Duodenal mucosa (tissue), 2 donors: ENCODE measurements at regions not wholly inside any gene's neighbourhood (a gene's known extent, or its start where the extent isn't known, plus 50 kb on each side); places are given as distances from the start of the nearest gene placed in this dataset.

Source experiments
- H3K27ac ChIP-seq: one replicate; pipeline ENCODE4 v1.7.0; 2013; ENCODE audit warnings: low read depth, low read length
- H3K27me3 ChIP-seq, 2 donors: one replicate each; pipeline ENCODE4 v1.7.0; 2013; ENCODE audit warnings: low read length in 2 of 2, control low read depth in 1 of 2; ENCODE audit not compliant: insufficient read depth in 2 of 2, control insufficient read depth in 1 of 2
- H3K36me3 ChIP-seq, 2 donors: one replicate each; pipeline ENCODE4 v1.7.0; 2013; ENCODE audit warnings: low read length in 2 of 2, control low read depth in 1 of 2; ENCODE audit not compliant: insufficient read depth in 2 of 2, control insufficient read depth in 1 of 2
- H3K4me1 ChIP-seq, 2 donors: one replicate each; pipeline ENCODE4 v1.7.0; 2013; ENCODE audit warnings: low read length in 2 of 2, control low read depth in 1 of 2; ENCODE audit not compliant: insufficient read depth in 2 of 2, control insufficient read depth in 1 of 2
- H3K4me3 ChIP-seq, 2 donors: one replicate each; pipeline ENCODE4 v1.7.0; 2013; ENCODE audit warnings: low read length in 2 of 2, low read depth in 1 of 2
- H3K9ac ChIP-seq, 2 donors: one replicate each; pipeline ENCODE4 v1.7.0; 2013; ENCODE audit warnings: low read length in 2 of 2, low read depth in 1 of 2
- H3K9me3 ChIP-seq, 2 donors: one replicate each; pipeline ENCODE4 v1.7.0; 2013; ENCODE audit warnings: low read length in 2 of 2, control low read depth in 1 of 2; ENCODE audit not compliant: control insufficient read depth in 1 of 2

DNA sequence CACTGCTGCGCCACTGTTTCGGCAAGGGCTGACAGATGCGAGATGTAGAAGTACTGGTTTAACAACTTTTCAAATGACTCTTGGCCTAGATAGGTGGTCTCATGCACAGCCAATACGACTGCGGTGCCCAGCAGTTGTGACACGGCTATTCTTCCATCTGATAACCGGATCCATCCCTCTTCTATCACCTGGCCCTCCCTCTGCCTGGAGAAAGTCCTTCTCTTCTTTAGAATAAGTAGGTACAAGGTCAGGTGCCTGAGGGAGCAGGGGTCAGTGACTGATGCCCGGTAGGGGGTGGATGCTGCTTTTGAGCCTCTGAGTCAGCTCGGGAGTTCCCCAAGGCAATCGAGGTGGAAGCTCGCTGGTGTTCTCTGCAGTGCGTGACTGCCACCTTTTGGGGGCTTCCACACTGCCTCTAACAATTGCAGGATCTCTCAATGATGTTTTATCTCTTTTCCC is 166.8 kb upstream of the GRIK2 start:
- peaks cover 0 to 4% of the 10 kb centered on the region in 2 donors for H3K9me3 ChIP-seq
- no peaks in the 10 kb centered on the region for H3K4me1 ChIP-seq
- no peak overlapping the region for H3K9ac ChIP-seq
- no peak overlapping the region for H3K4me3 ChIP-seq
- H3K27ac ChIP-seq = no peak overlapping the region
- no peaks in the 10 kb centered on the region for H3K27me3 ChIP-seq
- H3K36me3 ChIP-seq = no peaks in the 10 kb centered on the region

DNA sequence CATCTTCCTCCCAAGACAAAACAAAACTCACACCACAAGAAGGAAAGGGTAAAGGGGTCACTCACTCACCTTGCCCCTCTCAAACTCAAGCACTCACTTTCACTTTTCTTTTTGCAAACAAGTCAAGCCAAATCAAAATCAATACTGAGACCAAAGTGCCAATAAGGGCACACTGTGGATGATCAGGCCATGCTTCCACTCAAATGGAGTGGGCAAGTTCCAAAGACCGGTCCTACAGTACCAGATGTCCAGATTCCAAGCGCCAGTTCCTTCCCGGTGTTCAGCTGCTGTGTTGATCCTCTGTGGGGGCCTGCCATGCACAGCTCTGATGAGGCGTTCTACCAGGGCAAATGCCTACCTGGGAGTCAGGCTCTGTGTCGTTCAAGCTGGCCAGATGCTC is 162.6 kb upstream of the GRIK2 start:
- no peak overlapping the region for H3K27ac ChIP-seq
- H3K9me3 ChIP-seq = peaks cover 0 to 4% of the 10 kb centered on the region in 2 donors
- no peak overlapping the region for H3K4me3 ChIP-seq
- H3K36me3 ChIP-seq = no peaks in the 10 kb centered on the region
- H3K9ac ChIP-seq = no peak overlapping the region
- H3K4me1 ChIP-seq = no peaks in the 10 kb centered on the region
- H3K27me3 ChIP-seq = no peaks in the 10 kb centered on the region

DNA sequence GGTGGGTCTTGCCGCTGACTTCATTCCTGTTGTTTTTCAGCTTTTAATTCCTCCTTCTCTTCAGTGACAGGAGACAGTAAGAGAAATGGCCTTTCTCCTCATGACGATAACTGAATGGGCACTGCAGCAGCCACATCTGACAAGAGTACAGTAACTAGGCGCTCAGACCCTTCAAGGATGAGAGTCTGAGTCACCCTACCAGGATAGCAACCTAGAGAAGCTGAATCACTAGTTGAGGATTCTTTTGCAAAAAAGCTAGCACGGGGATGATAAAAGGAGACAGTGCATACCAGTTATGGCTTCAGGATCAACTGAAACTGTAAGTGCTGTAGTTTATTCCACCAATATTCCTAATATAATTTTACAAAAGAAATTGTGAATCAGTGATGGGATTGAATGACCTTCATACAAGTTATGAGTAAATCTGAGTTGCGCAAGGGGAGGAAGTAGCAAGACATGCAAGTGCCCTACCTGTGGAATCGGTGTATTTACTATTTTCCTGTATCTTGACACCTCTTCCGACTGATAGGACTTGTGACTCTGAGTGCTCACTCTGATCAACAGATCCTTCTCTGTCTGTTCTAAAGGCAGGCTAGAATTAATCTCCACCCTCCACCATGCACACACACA is 161.8 kb upstream of the GRIK2 start:
- no peak overlapping the region for H3K27ac ChIP-seq
- peaks cover 0 to 4% of the 10 kb centered on the region in 2 donors for H3K9me3 ChIP-seq
- H3K4me3 ChIP-seq = no peak overlapping the region
- H3K36me3 ChIP-seq = no peaks in the 10 kb centered on the region
- H3K27me3 ChIP-seq = no peaks in the 10 kb centered on the region
- no peaks in the 10 kb centered on the region for H3K4me1 ChIP-seq
- no peak overlapping the region for H3K9ac ChIP-seq

DNA sequence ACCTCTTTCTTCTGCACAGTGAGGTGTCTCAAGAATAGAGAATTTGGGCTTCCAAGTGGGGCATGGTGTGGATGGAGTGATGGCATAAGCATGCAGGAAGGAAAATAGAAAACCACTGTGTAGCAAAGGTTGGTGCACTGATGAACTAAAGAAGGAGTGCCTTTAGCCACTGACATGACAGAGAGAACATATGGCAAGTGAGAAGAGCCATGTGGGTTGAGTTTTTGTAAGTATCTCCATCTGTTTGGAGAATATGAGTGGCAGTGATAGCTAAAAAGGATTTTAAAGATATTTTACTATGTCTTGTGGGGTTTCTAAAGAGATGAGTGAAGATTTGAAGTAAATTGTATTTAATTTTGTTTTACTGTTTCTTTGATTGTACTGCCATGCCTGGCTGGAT is 160.5 kb upstream of the GRIK2 start:
- no peaks in the 10 kb centered on the region for H3K9me3 ChIP-seq
- no peaks in the 10 kb centered on the region for H3K27me3 ChIP-seq
- no peak overlapping the region for H3K9ac ChIP-seq
- no peak overlapping the region for H3K4me3 ChIP-seq
- H3K36me3 ChIP-seq = no peaks in the 10 kb centered on the region
- H3K4me1 ChIP-seq = no peaks in the 10 kb centered on the region
- no peak overlapping the region for H3K27ac ChIP-seq

DNA sequence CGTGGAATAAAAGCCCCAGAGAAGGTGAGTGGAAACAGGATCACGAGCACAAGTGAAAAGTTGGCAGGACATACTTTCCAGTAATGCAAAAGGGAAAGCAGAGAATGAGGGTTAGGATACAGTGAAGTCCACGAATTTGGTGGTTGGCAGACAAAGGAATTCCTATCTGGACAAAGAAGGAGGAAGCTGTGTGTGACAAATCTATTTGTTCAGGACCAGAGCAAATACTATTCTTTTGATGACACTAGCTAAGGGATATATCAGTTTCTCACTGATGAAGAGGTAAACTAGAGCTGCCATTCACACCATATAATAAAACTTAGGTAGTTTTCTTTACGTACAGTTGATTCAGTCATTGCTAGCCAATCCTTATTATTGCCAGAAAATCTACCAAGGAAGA is 156.8 kb upstream of the GRIK2 start:
- no peaks in the 10 kb centered on the region for H3K27me3 ChIP-seq
- no peak overlapping the region for H3K27ac ChIP-seq
- H3K9me3 ChIP-seq = no peaks in the 10 kb centered on the region
- H3K36me3 ChIP-seq = no peaks in the 10 kb centered on the region
- no peaks in the 10 kb centered on the region for H3K4me1 ChIP-seq
- no peak overlapping the region for H3K9ac ChIP-seq
- H3K4me3 ChIP-seq = no peak overlapping the region

DNA sequence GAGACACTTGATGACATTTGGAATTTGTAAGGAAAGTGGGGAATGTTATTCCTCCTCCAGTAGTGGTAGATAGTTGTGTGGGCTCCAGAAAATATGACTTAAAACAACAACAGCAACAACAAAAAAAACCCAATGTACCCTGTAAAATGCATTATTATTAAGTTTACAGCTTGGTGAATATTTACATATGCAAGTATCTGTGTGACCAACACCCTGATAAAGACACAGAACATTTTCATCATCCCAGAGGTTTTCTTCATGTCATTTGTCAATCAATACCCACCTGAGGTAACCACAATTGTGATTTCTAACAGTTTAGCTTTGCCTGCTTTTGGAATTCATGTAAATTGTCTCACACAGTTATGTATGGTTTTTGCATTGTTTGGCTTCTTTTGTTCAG is 152.1 kb upstream of the GRIK2 start:
- Histone ChIP-seq H3K27me3 (no peaks in the 10 kb centered on the region), H3K36me3 (no peaks in the 10 kb centered on the region), H3K4me1 (no peaks in the 10 kb centered on the region), H3K9ac (no peak overlapping the region), H3K4me3 (no peak overlapping the region), H3K9me3 (no peaks in the 10 kb centered on the region), H3K27ac (no peak overlapping the region)

DNA sequence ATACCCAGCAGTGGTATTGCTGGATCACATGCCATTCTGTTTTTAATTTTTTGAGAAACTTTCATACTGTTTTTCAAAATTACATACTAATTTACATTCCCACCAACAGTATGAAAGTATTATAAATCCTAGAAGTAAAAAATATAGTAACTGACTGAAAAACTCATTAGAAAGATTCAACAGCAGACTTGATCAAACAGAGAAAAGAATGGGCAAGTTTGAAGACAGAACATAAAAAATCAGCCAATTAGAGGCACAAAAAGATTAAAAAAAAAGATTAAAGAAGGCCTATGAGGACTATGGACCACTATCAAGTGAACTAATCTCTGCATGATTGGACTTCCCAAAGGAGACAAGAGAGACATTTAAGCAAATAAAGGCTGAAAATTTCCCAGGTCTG is 144.0 kb upstream of the GRIK2 start:
- Histone ChIP-seq H3K36me3 (no peaks in the 10 kb centered on the region), H3K9ac (no peak overlapping the region), H3K4me1 (no peaks in the 10 kb centered on the region), H3K27ac (no peak overlapping the region), H3K9me3 (peaks cover 4 to 11% of the 10 kb centered on the region in 2 donors), H3K27me3 (no peaks in the 10 kb centered on the region), H3K4me3 (no peak overlapping the region)

DNA sequence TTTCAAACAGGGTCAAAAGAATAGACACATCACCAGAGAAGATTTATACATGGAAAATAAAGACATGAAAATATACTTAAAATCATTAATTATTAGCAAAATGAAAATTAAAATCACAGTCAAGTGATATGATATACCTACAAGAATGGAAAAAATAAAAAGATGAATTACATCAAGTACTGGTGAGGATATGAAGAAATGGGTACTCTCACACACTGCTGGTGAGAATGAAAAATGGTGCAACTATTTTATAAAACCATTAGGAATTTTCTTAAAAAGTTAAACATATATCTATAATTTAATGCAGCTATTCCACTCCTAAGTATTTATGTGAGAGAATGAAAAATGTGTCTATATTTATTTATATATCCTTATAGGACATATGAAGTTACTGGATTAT is 136.3 kb upstream of the GRIK2 start:
- Histone ChIP-seq H3K27me3 (no peaks in the 10 kb centered on the region), H3K27ac (no peak overlapping the region), H3K4me3 (no peak overlapping the region), H3K9me3 (peaks cover 2 to 9% of the 10 kb centered on the region in 2 donors), H3K9ac (no peak overlapping the region), H3K4me1 (no peaks in the 10 kb centered on the region), H3K36me3 (no peaks in the 10 kb centered on the region)

DNA sequence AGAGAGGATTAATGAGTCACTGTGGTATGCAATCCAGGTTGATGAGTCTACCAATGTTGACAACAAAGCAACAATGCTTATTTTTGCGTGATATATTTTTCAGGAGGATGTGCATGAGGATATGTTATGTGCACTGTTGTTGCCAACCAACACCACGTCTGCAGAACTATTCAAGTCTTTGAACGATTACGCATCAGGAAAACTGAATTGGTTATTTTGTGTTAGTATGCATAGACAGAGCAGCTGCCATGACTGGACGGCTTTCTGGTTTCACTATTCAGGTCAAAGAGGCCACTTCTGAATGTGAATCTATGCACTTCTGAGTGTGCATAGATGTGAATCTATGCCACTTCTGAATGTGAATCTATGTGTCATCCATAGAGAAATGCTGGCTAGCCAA is 134.0 kb upstream of the GRIK2 start:
- H3K27me3 ChIP-seq = no peaks in the 10 kb centered on the region
- no peak overlapping the region for H3K4me3 ChIP-seq
- no peak overlapping the region for H3K27ac ChIP-seq
- H3K4me1 ChIP-seq = no peaks in the 10 kb centered on the region
- H3K9me3 ChIP-seq = peaks cover 2 to 9% of the 10 kb centered on the region in 2 donors
- no peak overlapping the region for H3K9ac ChIP-seq
- no peaks in the 10 kb centered on the region for H3K36me3 ChIP-seq

DNA sequence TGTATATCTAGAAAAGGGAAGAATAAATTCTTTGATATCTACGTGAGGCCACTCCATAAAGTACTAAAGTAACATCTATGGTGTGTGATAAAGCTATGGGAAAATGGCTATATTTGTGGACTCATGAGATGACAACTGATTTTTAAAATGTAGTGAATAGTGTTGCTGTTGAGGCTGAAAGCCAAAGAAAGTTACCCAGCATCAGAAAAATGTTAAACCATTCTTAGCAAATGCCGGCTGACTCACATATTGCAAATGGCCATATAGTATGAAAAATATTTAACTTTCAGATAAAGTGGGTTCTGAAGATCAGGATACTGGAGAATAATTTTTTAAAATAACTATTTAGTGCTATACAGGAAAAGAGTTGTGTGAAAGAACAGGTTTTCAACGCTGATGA is 129.9 kb upstream of the GRIK2 start:
- no peaks in the 10 kb centered on the region for H3K27me3 ChIP-seq
- H3K4me3 ChIP-seq = no peak overlapping the region
- H3K9me3 ChIP-seq = peaks cover 0 to 2% of the 10 kb centered on the region in 2 donors
- no peaks in the 10 kb centered on the region for H3K36me3 ChIP-seq
- no peak overlapping the region for H3K9ac ChIP-seq
- no peaks in the 10 kb centered on the region for H3K4me1 ChIP-seq
- H3K27ac ChIP-seq = no peak overlapping the region

DNA sequence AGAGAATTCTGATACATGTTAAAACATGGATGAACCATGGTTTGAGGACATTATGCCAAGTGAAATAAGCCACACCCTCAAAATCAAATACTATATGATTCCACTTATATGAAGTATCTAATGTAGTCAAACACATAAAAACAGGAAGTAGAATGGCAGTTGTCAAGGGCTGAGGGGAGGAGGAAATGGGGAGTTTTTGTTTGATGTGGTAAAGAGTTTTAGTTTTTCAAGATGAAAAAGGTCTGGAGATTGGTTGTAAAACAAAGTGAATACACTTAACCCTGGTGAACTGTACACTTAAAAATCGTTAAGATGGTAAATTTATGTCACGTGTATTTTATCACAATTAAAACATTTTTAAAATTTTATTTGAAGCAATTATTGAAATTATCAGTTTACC is 127.4 kb upstream of the GRIK2 start:
- H3K9ac ChIP-seq = no peak overlapping the region
- no peak overlapping the region for H3K4me3 ChIP-seq
- no peak overlapping the region for H3K27ac ChIP-seq
- no peaks in the 10 kb centered on the region for H3K4me1 ChIP-seq
- no peaks in the 10 kb centered on the region for H3K27me3 ChIP-seq
- no peaks in the 10 kb centered on the region for H3K9me3 ChIP-seq
- H3K36me3 ChIP-seq = no peaks in the 10 kb centered on the region
